K562 (cell line): ENCODE measurements at regions not wholly inside any gene's neighbourhood (a gene's known extent, or its start where the extent isn't known, plus 50 kb on each side); places are given as distances from the start of the nearest gene placed in this dataset.

Experiments used
- ATAC-seq: fragments of 200-7000 bp; cut with Tn5 transposase; 3 replicates; pipeline ENCODE4 v1.9.1; 2020; ENCODE audit warnings: moderate library complexity
- BruUV-seq: library from RNA; stranded (reverse); fragments of 400-500 nt; replicated peaks from 2 replicates; lab custom pipeline; 2021; lab: Mats Ljungman, UMichigan
- CTCF ChIA-PET: fragments of 300-600 bp; formaldehyde crosslinking; extraction: SDS; loops from one replicate; lab custom pipeline; 2021; ENCODE audit warnings: low intra/inter-chr PET ratio; lab: Yijun Ruan, JAX
- POLR2A ChIA-PET: fragments of 300-600, 350-650 bp; sonication (Branson Sonifier 250); formaldehyde crosslinking; extraction: SDS; loops from one replicate; lab custom pipeline; 2021; ENCODE audit warnings: antibody characterized with exemption, inconsistent platforms; lab: Yijun Ruan, JAX
- DNase-seq, 4 experiments: peaks; one replicate each; pipeline versions ENCODE4 v3.0.0 to v3.0.0-alpha.2; 2011 to 2018; ENCODE audit warnings: low spot score in 3 of 4, mixed read lengths in 3 of 4; ENCODE audit errors: extremely low read depth in 1 of 4
- FAIRE-seq: peaks from 2 replicates; lab custom pipeline; 2011; peaks lifted over from hg19 to GRCh38; lab: Jason Lieb, UNC
- H2AFZ ChIP-seq: 2 replicates; pipeline ENCODE4 v1.6.0; 2011; ENCODE audit warnings: low read depth, low read length, control low read depth, inconsistent platforms
- H3K27ac ChIP-seq: fragments of 200-600 bp; 3 replicates; pipeline ENCODE4 v1.8.0; 2011; ENCODE audit warnings: low read depth, mild to moderate bottlenecking, control low read depth, inconsistent platforms, low read length, moderate library complexity, mixed read lengths; ENCODE audit errors: extremely low read depth
- H3K27me3 ChIP-seq, 2 experiments: fragments of 300-600 bp in 1 of 2; 2 replicates in 1 of 2; 3 replicates in 1 of 2; pipeline versions ENCODE4 v1.6.0 to v1.8.0; 2011; ENCODE audit warnings: inconsistent platforms in 2 of 2, low read length in 2 of 2, mild to moderate bottlenecking in 1 of 2, mixed read lengths in 1 of 2, moderate library complexity in 1 of 2; ENCODE audit not compliant: control insufficient read depth in 2 of 2, insufficient read depth in 2 of 2
- H3K36me3 ChIP-seq: fragments of 300-600 bp; 3 replicates; pipeline ENCODE4 v1.8.0; 2011; ENCODE audit warnings: mild to moderate bottlenecking, low read length, inconsistent platforms; ENCODE audit not compliant: control insufficient read depth, insufficient read depth
- H3K4me1 ChIP-seq, 2 experiments: fragments of 200-600 bp in 1 of 2; replicated peaks in 1 of 2; 2 replicates in 1 of 2; 3 replicates in 1 of 2; pipeline versions ENCODE4 v1.5.1 to v1.8.0; 2011; ENCODE audit warnings: inconsistent platforms in 2 of 2, low read length in 2 of 2, mild to moderate bottlenecking in 1 of 2, mixed read lengths in 1 of 2, moderate library complexity in 1 of 2; ENCODE audit not compliant: control insufficient read depth in 2 of 2, insufficient read depth in 2 of 2
- H3K4me2 ChIP-seq: 2 replicates; pipeline ENCODE4 v1.6.1; 2011; ENCODE audit warnings: low read length, control low read depth, inconsistent platforms, mixed read lengths; ENCODE audit not compliant: insufficient read depth
- H3K4me3 ChIP-seq: fragments of 200-600 bp; sonication (generic), shearing (Covaris generic); 2 replicates; pipeline ENCODE4 v1.5.1; 2016; ENCODE audit warnings: control low read depth, inconsistent platforms
- H3K79me2 ChIP-seq: fragments of 200-600 bp; 3 replicates; pipeline ENCODE4 v1.8.0; 2011; ENCODE audit warnings: low read length, inconsistent platforms; ENCODE audit not compliant: control insufficient read depth, insufficient read depth
- H3K9ac ChIP-seq, 2 experiments: 2 replicates each; pipeline versions ENCODE4 v1.6.0 to v1.6.1; 2011; ENCODE audit warnings: low read depth in 2 of 2, low read length in 2 of 2, control low read depth in 1 of 2, inconsistent platforms in 1 of 2, mild to moderate bottlenecking in 1 of 2, mixed read lengths in 1 of 2; ENCODE audit not compliant: insufficient read depth in 1 of 2
- H3K9me1 ChIP-seq: one replicate; pipeline ENCODE4 v1.6.0; 2011; ENCODE audit warnings: inconsistent platforms, mild to moderate bottlenecking, low read length, moderate library complexity; ENCODE audit not compliant: control insufficient read depth, insufficient read depth
- H3K9me3 ChIP-seq: replicated peaks from 2 replicates; pipeline ENCODE4 v1.5.1; 2011; ENCODE audit warnings: low read depth, low read length, inconsistent platforms; ENCODE audit not compliant: control insufficient read depth, insufficient read depth
- H4K20me1 ChIP-seq: replicated peaks from 2 replicates; pipeline ENCODE4 v1.6.1; 2011; ENCODE audit warnings: low read length, inconsistent platforms, mixed read lengths; ENCODE audit not compliant: control insufficient read depth, insufficient read depth
- C11orf30 ChIP-seq: fragments of 450-650 bp; IDR thresholded peaks from 2 replicates; pipeline ENCODE4 v1.6.1; 2016; ENCODE audit warnings: low read depth, mild to moderate bottlenecking
- CBX5 ChIP-seq: IDR thresholded peaks from 2 replicates; pipeline ENCODE4 v1.6.1; 2014; ENCODE audit warnings: low read depth, borderline replicate concordance
- EGR1 ChIP-seq: fragments of 450-650 bp; conservative IDR thresholded peaks from 2 replicates; pipeline ENCODE4 v1.6.1; 2017; ENCODE audit warnings: mild to moderate bottlenecking
- ETV5 ChIP-seq: sonication (generic); formaldehyde crosslinking; IDR thresholded peaks from 2 replicates; pipeline ENCODE4 v1.4.0; 2020; ENCODE audit warnings: low read depth, mild to moderate bottlenecking, missing genetic modification reagents
- HNRNPK ChIP-seq: fragments of 200-400 bp; formaldehyde crosslinking; IDR thresholded peaks from one replicate; pipeline ENCODE4 v1.6.1; 2018; ENCODE audit warnings: mild to moderate bottlenecking, low read depth, low read length; ENCODE audit not compliant: poor library complexity, severe bottlenecking
- KDM1A ChIP-seq, 2 experiments: fragments of 450-650 bp; IDR thresholded peaks; 2 replicates each; pipeline ENCODE4 v1.6.1; 2016; ENCODE audit warnings: mild to moderate bottlenecking in 2 of 2
- MAFF ChIP-seq: IDR thresholded peaks from 2 replicates; pipeline ENCODE4 v1.6.1; 2012; ENCODE audit warnings: low read length, improper control_type of control experiment
- MAFG ChIP-seq: fragments of 450-650 bp; conservative IDR thresholded peaks from 2 replicates; pipeline ENCODE4 v1.6.1; 2016; ENCODE audit warnings: missing genetic modification characterization, missing compliant biosample characterization
- MAFK ChIP-seq: IDR thresholded peaks from 2 replicates; pipeline ENCODE4 v1.6.1; 2011; ENCODE audit warnings: low read length, improper control_type of control experiment
- POLR2A ChIP-seq: fragments of 450-650 bp; conservative IDR thresholded peaks from 2 replicates; pipeline ENCODE4 v1.6.1; 2016
- RBM22 ChIP-seq: fragments of 200-400 bp; formaldehyde crosslinking; IDR thresholded peaks from 2 replicates; pipeline ENCODE4 v1.6.1; 2018; ENCODE audit warnings: low read length, low read depth; ENCODE audit not compliant: poor library complexity, severe bottlenecking
- SP1 ChIP-seq: sonication (generic); formaldehyde crosslinking; IDR thresholded peaks from 2 replicates; pipeline ENCODE4 v1.8.1; 2022; ENCODE audit warnings: mild to moderate bottlenecking, missing genetic modification reagents
- TEAD2 ChIP-seq: fragments of 450-650 bp; IDR thresholded peaks from 2 replicates; pipeline ENCODE4 v1.6.1; 2016; ENCODE audit warnings: missing genetic modification characterization, control low read depth, missing compliant biosample characterization
- ZNF316 ChIP-seq: fragments of 450-650 bp; IDR thresholded peaks from 2 replicates; pipeline ENCODE4 v1.6.1; 2016
- ZNF41 ChIP-seq: fragments of 250-450 bp; sonication (Bioruptor Pico); conservative IDR thresholded peaks from 2 replicates; pipeline ENCODE4 v1.4.0; 2020; ENCODE audit warnings: mild to moderate bottlenecking
- ZNF445 ChIP-seq: fragments of 250-450 bp; sonication (Bioruptor Pico); IDR thresholded peaks from 2 replicates; pipeline ENCODE4 v1.4.0; 2020; ENCODE audit warnings: low read depth, mild to moderate bottlenecking, moderate library complexity
- ZNF584 ChIP-seq: fragments of 200-800 bp; sonication (Bioruptor generic); IDR thresholded peaks from 2 replicates; pipeline ENCODE4 v1.6.1; 2016; ENCODE audit warnings: low read depth, mild to moderate bottlenecking, missing genetic modification characterization, missing compliant biosample characterization
- WGBS: fragments of 100-300 bp; shearing (Covaris generic); methylation state at CpG from one replicate; pipeline ENCODE4 v1.1.6; 2016; ENCODE audit warnings: low coverage, mixed read lengths; ENCODE audit not compliant: insufficient coverage; ENCODE audit errors: missing lambda C conversion rate; 5-methylcytosine and 5-hydroxymethylcytosine counted together
- in situ Hi-C: fragments of 300-500 bp; cut with MboI; formaldehyde crosslinking; loops from 4 replicates; pipeline ENCODE4 v1.15.0; 2018; ENCODE audit warnings: inconsistent platforms, mixed read lengths
- intact Hi-C: fragments of 100-400 bp; cut with micrococcal nuclease; formaldehyde crosslinking; loops from 2 replicates; pipeline ENCODE4 v1.14.2; 2022
- TF ChIP-seq, protein P1 (sequence below): fragments of 450-650 bp; formaldehyde crosslinking; IDR thresholded peaks from 2 replicates; pipeline ENCODE4 v1.4.0; 2022; ENCODE audit warnings: missing genetic modification characterization
- TF ChIP-seq, protein P2 (sequence below): sonication (generic); formaldehyde crosslinking; IDR thresholded peaks from 2 replicates; pipeline ENCODE4 v1.8.0; 2022; ENCODE audit warnings: missing genetic modification reagents, mild to moderate bottlenecking, borderline replicate concordance

- Histone ChIP-seq H3K9ac (no peak overlapping the region), H3K4me2 (no peak overlapping the region), H3K79me2 (no peaks in the 10 kb centered on the region), H3K36me3 (no peaks in the 10 kb centered on the region), H3K4me3 (no peak overlapping the region), H3K27ac (no peak overlapping the region), H3K4me1 (no peaks in the 10 kb centered on the region), H3K9me3 (no peaks in the 10 kb centered on the region), H2AFZ (no peak overlapping the region), H3K9me1 (no peaks in the 10 kb centered on the region), H4K20me1 (no peaks in the 10 kb centered on the region), H3K27me3 (no peaks in the 10 kb centered on the region)
- TF ChIP-seq MAFF (peak; percentile 94), ZNF445 (no peak), RBM22 (no peak), C11orf30 (peak; percentile 90), ZNF316 (peak; percentile 95), MAFK (peak; percentile 96), MAFG (tag) (peak; percentile 93)
- CTCF ChIA-PET = no interaction called here
- 0% methylated on average over 1 of the region's 1 CpG for WGBS
- POLR2A ChIA-PET = no interaction called here
- FAIRE-seq (no peak), DNase-seq (no peak), ATAC-seq (no peak)
- in situ Hi-C loops = no loop called here
- BruUV-seq = no TSS peak
- intact Hi-C loops = no loop called here
Measured at GRCh38 chr7:49111706-49112105, 187.4 kb downstream of the CDC14C start.

DNA sequence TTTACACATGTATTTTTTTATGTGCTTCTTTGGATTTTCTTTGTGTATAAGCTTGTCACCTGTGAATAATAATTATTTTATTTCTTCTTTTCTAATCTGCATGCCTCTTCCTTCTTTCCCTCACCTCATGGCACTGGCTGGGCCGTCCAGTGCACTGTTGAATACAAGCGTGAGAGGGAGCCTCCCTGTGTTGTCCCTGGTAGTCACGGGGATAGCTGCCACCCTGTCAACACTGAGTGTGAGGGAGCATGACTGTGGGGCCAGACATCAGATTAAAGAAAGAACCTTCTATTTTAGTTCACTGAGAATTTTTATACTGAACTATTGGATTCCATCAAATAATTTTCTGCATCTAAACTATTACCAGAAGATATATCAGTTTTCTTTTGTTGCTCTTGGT lies 187.9 kb downstream of the CDC14C start:
- H3K9me1 ChIP-seq = no peaks in the 10 kb centered on the region
- ATAC-seq (no peak), FAIRE-seq (no peak), DNase-seq (no peak)
- no peaks in the 10 kb centered on the region for H4K20me1 ChIP-seq
- H2AFZ ChIP-seq = no peak overlapping the region
- intact Hi-C loops = no loop called here
- POLR2A ChIA-PET = no interaction called here
- H3K27me3 ChIP-seq = no peaks in the 10 kb centered on the region
- WGBS = 4% methylated on average over 3 of the region's 3 CpGs
- H3K79me2 ChIP-seq = no peaks in the 10 kb centered on the region
- H3K9me3 ChIP-seq = no peaks in the 10 kb centered on the region
- CTCF ChIA-PET = no interaction called here
- H3K36me3 ChIP-seq = no peaks in the 10 kb centered on the region
- no peak overlapping the region for H3K9ac ChIP-seq
- in situ Hi-C loops = no loop called here
- no peak overlapping the region for H3K27ac ChIP-seq
- H3K4me1 ChIP-seq = no peaks in the 10 kb centered on the region
- H3K4me3 ChIP-seq = no peak overlapping the region
- no peak overlapping the region for H3K4me2 ChIP-seq
- no TSS peak for BruUV-seq
- TF ChIP-seq HNRNPK = no peak
- TF ChIP-seq ETV5 (CRISPR knock-in tag) = no peak
- TF ChIP-seq EGR1 = no peak
- no peak for TF ChIP-seq SP1
- no peak for TF ChIP-seq POLR2A
- TF ChIP-seq KDM1A (IDR thresholded peaks at IDR 0.05) = no peak
- TF ChIP-seq, protein P1, sequence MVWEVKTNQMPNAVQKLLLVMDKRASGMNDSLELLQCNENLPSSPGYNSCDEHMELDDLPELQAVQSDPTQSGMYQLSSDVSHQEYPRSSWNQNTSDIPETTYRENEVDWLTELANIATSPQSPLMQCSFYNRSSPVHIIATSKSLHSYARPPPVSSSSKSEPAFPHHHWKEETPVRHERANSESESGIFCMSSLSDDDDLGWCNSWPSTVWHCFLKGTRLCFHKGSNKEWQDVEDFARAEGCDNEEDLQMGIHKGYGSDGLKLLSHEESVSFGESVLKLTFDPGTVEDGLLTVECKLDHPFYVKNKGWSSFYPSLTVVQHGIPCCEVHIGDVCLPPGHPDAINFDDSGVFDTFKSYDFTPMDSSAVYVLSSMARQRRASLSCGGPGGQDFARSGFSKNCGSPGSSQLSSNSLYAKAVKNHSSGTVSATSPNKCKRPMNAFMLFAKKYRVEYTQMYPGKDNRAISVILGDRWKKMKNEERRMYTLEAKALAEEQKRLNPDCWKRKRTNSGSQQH = no peak
- TF ChIP-seq TEAD2 (tag) = no peak
- TF ChIP-seq CBX5 = no peak
- TF ChIP-seq, protein P2, sequence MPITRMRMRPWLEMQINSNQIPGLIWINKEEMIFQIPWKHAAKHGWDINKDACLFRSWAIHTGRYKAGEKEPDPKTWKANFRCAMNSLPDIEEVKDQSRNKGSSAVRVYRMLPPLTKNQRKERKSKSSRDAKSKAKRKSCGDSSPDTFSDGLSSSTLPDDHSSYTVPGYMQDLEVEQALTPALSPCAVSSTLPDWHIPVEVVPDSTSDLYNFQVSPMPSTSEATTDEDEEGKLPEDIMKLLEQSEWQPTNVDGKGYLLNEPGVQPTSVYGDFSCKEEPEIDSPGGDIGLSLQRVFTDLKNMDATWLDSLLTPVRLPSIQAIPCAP (CRISPR knock-in tag) = no peak
- TF ChIP-seq ZNF584 = no peak
- TF ChIP-seq C11orf30 = no peak
- no peak for TF ChIP-seq ZNF41 (CRISPR knock-in tag)
